NCI-H345 treated with DMSO at 0.1 percent for 48 hours (cell line): ENCODE measurements at regions not wholly inside any gene's neighbourhood (a gene's known extent, or its start where the extent isn't known, plus 50 kb on each side); places are given as distances from the start of the nearest gene placed in this dataset.

Experiments used
- DNase-seq: peaks from one replicate; lab custom pipeline; 2025; ENCODE audit not compliant: unreplicated experiment; lab: John Stamatoyannopoulos, UW

DNA sequence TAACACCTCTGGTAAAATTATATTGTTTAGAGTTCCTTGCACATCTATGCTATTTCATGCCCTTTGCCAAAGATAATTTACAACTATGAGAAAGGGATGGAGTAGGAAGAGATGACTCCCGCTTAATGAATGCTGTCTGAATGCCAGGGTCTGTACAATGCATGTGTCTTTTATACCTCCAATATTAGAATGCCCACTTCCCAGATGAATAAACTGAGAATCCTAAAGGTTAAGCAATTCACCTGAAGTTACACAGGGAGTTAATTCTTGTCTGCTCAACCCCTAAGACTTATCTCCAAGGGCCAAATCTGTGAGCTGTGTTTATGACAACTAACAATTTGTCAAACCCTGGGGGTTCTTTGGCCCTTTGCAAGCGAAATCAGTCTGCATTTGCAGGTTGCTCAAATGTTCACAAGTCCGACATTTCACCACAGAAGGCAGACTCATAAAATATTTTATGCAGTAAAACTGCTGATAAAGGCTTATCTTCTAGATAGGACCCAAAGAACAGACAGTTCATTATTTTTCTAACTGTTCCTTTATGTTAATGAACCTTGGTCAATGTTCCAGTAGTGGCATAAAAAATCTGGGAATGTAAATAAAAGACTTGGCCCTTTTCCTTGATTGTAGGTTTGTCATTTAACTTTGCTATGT lies 50.2 kb upstream of the ATP1A1 start:
- DNase-seq: no peak
